GM12892 (cell line): ENCODE measurements at regions not wholly inside any gene's neighbourhood (a gene's known extent, or its start where the extent isn't known, plus 50 kb on each side); places are given as distances from the start of the nearest gene placed in this dataset.

Source experiments
- POLR2A ChIP-seq: IDR thresholded peaks from 2 replicates; pipeline ENCODE4 v1.6.1; 2011; ENCODE audit warnings: low read depth, low read length, control low read depth
- POLR2AphosphoS5 ChIP-seq: IDR thresholded peaks from 2 replicates; pipeline ENCODE4 v1.6.1; 2011; ENCODE audit warnings: low read depth, low read length, control low read depth
- TAF1 ChIP-seq: IDR thresholded peaks from 2 replicates; pipeline ENCODE4 v1.6.1; 2011; ENCODE audit warnings: low read depth, mild to moderate bottlenecking, control low read depth, low read length, borderline replicate concordance

DNA sequence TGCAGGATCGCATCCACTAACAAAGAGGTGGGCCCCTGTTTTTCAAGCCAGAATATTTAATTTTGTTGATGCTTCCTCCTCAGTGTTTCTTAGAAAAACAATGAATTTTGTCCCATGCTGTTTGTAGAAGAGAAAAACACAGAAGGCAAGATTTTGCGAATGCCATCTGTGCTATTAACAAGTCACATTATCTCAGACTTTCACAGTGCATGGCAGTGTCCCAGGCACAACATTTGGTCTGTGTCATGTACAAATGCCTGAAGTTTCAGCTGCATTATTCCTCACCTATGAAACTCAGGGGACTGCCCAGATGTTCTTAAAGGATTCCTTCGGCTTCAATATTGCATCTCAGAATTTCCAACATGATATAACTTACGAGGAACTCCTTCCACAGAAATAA is 99.6 kb upstream of the ZC3H11B start:
- TF ChIP-seq POLR2A (no peak), POLR2AphosphoS5 (no peak), TAF1 (no peak)
